Suprapubic skin (tissue), 4 donors: ENCODE measurements at regions not wholly inside any gene's neighbourhood (a gene's known extent, or its start where the extent isn't known, plus 50 kb on each side); places are given as distances from the start of the nearest gene placed in this dataset.

Experiments
- DNase-seq, 2 donors: peaks; one replicate each; pipeline ENCODE4 v3.0.0-alpha.2; 2019; ENCODE audit warnings: low spot score in 2 of 2
- H3K27ac ChIP-seq: fragments of 200-600 bp; sonication (generic); one replicate; pipeline ENCODE4 v1.5.1; 2019
- H3K27me3 ChIP-seq: fragments of 200-600 bp; sonication (generic); one replicate; pipeline ENCODE4 v1.5.1; 2019
- H3K36me3 ChIP-seq: fragments of 200-600 bp; sonication (generic); one replicate; pipeline ENCODE4 v1.5.1; 2019
- H3K4me1 ChIP-seq: fragments of 200-600 bp; sonication (generic); one replicate; pipeline ENCODE4 v1.5.1; 2019
- H3K4me3 ChIP-seq: fragments of 200-600 bp; sonication (generic); one replicate; pipeline ENCODE4 v1.5.1; 2019; ENCODE audit warnings: mild to moderate bottlenecking
- H3K9me3 ChIP-seq: fragments of 200-600 bp; sonication (generic); one replicate; pipeline ENCODE4 v1.5.1; 2019
- CTCF ChIP-seq, 2 donors: fragments of 200-600 bp in 1 of 2; fragments of 450-650 bp in 1 of 2; sonication (generic) in 1 of 2; IDR thresholded peaks; one replicate each; pipeline ENCODE4 v1.5.1; 2016 to 2019; ENCODE audit warnings: antibody characterized with exemption in 2 of 2, mild to moderate bottlenecking in 1 of 2, moderate library complexity in 1 of 2
- EP300 ChIP-seq: sonication (generic); formaldehyde crosslinking; IDR thresholded peaks from one replicate; pipeline ENCODE4 v1.6.1; 2017; ENCODE audit warnings: antibody characterized with exemption
- POLR2A ChIP-seq, 2 donors: fragments of 450-650 bp; IDR thresholded peaks; one replicate each; pipeline ENCODE4 v1.6.1; 2017; ENCODE audit warnings: antibody characterized with exemption in 2 of 2, mild to moderate bottlenecking in 2 of 2, moderate library complexity in 2 of 2
- POLR2AphosphoS5 ChIP-seq, 3 donors: sonication (generic); formaldehyde crosslinking; IDR thresholded peaks; one replicate each; pipeline ENCODE4 v1.6.1; 2017; ENCODE audit warnings: antibody characterized with exemption in 3 of 3
- whole genome bisulfite sequencing: methylation state at CpG from one replicate; pipeline ENCODE4 v1.1.5; 2018; 5-methylcytosine and 5-hydroxymethylcytosine counted together

- no peaks in the 10 kb centered on the region for H3K36me3 ChIP-seq
- H3K4me3 ChIP-seq, result no peak overlapping the region
- H3K27me3 ChIP-seq, result no peaks in the 10 kb centered on the region
- DNase-seq, result no peak
- no peak overlapping the region for H3K27ac ChIP-seq
- TF ChIP-seq POLR2A (IDR thresholded peaks at IDR 0.05) (no peak), POLR2AphosphoS5 (IDR thresholded peaks at IDR 0.05) (no peak), CTCF (IDR thresholded peaks at IDR 0.05) (no peak), EP300 (no peak)
- no peaks in the 10 kb centered on the region for H3K9me3 ChIP-seq
- WGBS, result 89% methylated on average over 5 of the region's 5 CpGs
- H3K4me1 ChIP-seq, result no peaks in the 10 kb centered on the region
These were observed 535.6 kb upstream of the IL12A start for GRCh38 chr3:159453036-159453435.

GRCh38 chr3:159453945-159454344 lies 534.7 kb upstream of the IL12A start:
- TF ChIP-seq CTCF (IDR thresholded peaks at IDR 0.05) (no peak), POLR2A (IDR thresholded peaks at IDR 0.05) (no peak), EP300 (no peak), POLR2AphosphoS5 (IDR thresholded peaks at IDR 0.05) (no peak)
- WGBS, result 92% methylated on average over 2 of the region's 2 CpGs

GRCh38 chr3:159455741-159456181 lies 532.9 kb upstream of the IL12A start:
- Histone ChIP-seq H3K4me1 (no peaks in the 10 kb centered on the region), H3K36me3 (no peaks in the 10 kb centered on the region), H3K9me3 (no peaks in the 10 kb centered on the region), H3K27ac (no peak overlapping the region), H3K27me3 (no peaks in the 10 kb centered on the region), H3K4me3 (no peak overlapping the region)
- WGBS, result 83% methylated on average over 5 of the region's 5 CpGs
- TF ChIP-seq CTCF (IDR thresholded peaks at IDR 0.05), result no peak
- no peak for TF ChIP-seq POLR2AphosphoS5 (IDR thresholded peaks at IDR 0.05)
- TF ChIP-seq EP300, result no peak
- no peak for TF ChIP-seq POLR2A (IDR thresholded peaks at IDR 0.05)
- DNase-seq, result no peak

More at GRCh38 chr3:159453945-159454344, 534.7 kb upstream of the IL12A start:
- no peaks in the 10 kb centered on the region for H3K4me1 ChIP-seq
- H3K4me3 ChIP-seq, result no peak overlapping the region
- no peaks in the 10 kb centered on the region for H3K9me3 ChIP-seq
- H3K27me3 ChIP-seq, result no peaks in the 10 kb centered on the region
- no peaks in the 10 kb centered on the region for H3K36me3 ChIP-seq
- no peak for DNase-seq
- H3K27ac ChIP-seq, result no peak overlapping the region

GRCh38 chr3:159458010-159458409 lies 530.6 kb upstream of the IL12A start:
- no peaks in the 10 kb centered on the region for H3K9me3 ChIP-seq
- no peak for DNase-seq
- no peak overlapping the region for H3K4me3 ChIP-seq
- TF ChIP-seq POLR2AphosphoS5 (IDR thresholded peaks at IDR 0.05), result no peak
- no peak for TF ChIP-seq EP300
- no peak for TF ChIP-seq CTCF (IDR thresholded peaks at IDR 0.05)
- TF ChIP-seq POLR2A (IDR thresholded peaks at IDR 0.05), result no peak
- no peak overlapping the region for H3K27ac ChIP-seq
- no peaks in the 10 kb centered on the region for H3K4me1 ChIP-seq
- H3K36me3 ChIP-seq, result no peaks in the 10 kb centered on the region
- 52% methylated on average over 2 of the region's 2 CpGs for WGBS
- no peaks in the 10 kb centered on the region for H3K27me3 ChIP-seq

GRCh38 chr3:159458982-159459381 lies 529.7 kb upstream of the IL12A start:
- DNase-seq, result no peak
- H3K27ac ChIP-seq, result no peak overlapping the region
- TF ChIP-seq EP300 (no peak), POLR2A (IDR thresholded peaks at IDR 0.05) (no peak), CTCF (IDR thresholded peaks at IDR 0.05) (no peak), POLR2AphosphoS5 (IDR thresholded peaks at IDR 0.05) (no peak)

More at GRCh38 chr3:159458982-159459381, 529.7 kb upstream of the IL12A start:
- no peaks in the 10 kb centered on the region for H3K4me1 ChIP-seq
- WGBS, result 51% methylated on average over 2 of the region's 2 CpGs
- no peaks in the 10 kb centered on the region for H3K36me3 ChIP-seq
- H3K4me3 ChIP-seq, result no peak overlapping the region
- H3K9me3 ChIP-seq, result no peaks in the 10 kb centered on the region
- H3K27me3 ChIP-seq, result no peaks in the 10 kb centered on the region
